ENCODE measurements at regions not wholly inside any gene's neighbourhood (a gene's known extent, or its start where the extent isn't known, plus 50 kb on each side); places are given as distances from the start of the nearest gene placed in this dataset.

DNA sequence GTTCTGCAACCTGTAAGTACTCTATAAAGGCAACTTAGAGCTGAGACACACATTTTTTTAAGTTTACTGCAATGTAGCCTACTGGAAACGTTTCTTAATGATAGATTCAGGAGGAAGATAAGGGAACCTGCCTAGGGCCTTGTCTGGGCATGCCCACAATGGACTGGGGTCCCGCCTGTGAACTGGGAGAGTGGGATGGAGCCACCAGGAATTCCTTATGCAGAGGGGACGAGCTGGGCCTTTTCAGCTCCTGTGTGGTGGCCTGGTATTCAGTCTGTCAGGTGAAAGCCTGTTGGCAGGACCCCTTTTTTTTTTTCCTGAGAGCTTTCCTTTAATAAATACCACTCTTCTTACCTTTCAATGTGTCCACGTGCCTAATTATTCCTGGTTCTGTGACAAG, 384.4 kb upstream of the ZWINT start:
- H3K9ac ChIP-seq (ENCODE audit: control insufficient read depth, insufficient read depth, low read length), result no peak overlapping the region
- no peak overlapping the region for H2AFZ ChIP-seq (ENCODE audit: control insufficient read depth, low read depth, low read length)
- intact Hi-C loops (cut with micrococcal nuclease; ENCODE audit: unreplicated experiment), result no loop called here
- RAD21 ChIA-PET (ENCODE audit: unreplicated experiment), result no interaction called here
- no peak overlapping the region for H3K27ac ChIP-seq (ENCODE audit: control insufficient read depth, insufficient read depth)
- ATAC-seq, result no peak
- no peaks in the 10 kb centered on the region for H3K27me3 ChIP-seq (replicated peaks in 1 of 2; ENCODE audit: control insufficient read depth in 2 of 2, insufficient read depth in 2 of 2, low read length in 1 of 2)
- DNase-seq (ENCODE audit: low read depth, low spot score), result no peak
- CTCF ChIA-PET, result interaction anchor here (1.7 kb wide), 1 partner anchor 10 kb away, joined by 5 read pairs; no protein-coding TSS in a partner anchor
- no peaks in the 10 kb centered on the region for H3K79me2 ChIP-seq (ENCODE audit: control insufficient read depth, insufficient read depth, low read length)
- H3K9me3 ChIP-seq (replicated peaks; ENCODE audit: control insufficient read depth, insufficient read depth, low read length), result no peaks in the 10 kb centered on the region
- no peak for TF ChIP-seq NFIC (IDR thresholded peaks at IDR 0.05; ENCODE audit: low read depth, low read length)
- no peak for TF ChIP-seq CBX5 (IDR thresholded peaks at IDR 0.05; ENCODE audit: low read depth)
- TF ChIP-seq STAT3 (IDR thresholded peaks at IDR 0.05; ENCODE audit: low read depth, low read length), result no peak
- no peak for TF ChIP-seq MTA2 (IDR thresholded peaks at IDR 0.05; ENCODE audit: low read depth)
- TF ChIP-seq, protein P1, sequence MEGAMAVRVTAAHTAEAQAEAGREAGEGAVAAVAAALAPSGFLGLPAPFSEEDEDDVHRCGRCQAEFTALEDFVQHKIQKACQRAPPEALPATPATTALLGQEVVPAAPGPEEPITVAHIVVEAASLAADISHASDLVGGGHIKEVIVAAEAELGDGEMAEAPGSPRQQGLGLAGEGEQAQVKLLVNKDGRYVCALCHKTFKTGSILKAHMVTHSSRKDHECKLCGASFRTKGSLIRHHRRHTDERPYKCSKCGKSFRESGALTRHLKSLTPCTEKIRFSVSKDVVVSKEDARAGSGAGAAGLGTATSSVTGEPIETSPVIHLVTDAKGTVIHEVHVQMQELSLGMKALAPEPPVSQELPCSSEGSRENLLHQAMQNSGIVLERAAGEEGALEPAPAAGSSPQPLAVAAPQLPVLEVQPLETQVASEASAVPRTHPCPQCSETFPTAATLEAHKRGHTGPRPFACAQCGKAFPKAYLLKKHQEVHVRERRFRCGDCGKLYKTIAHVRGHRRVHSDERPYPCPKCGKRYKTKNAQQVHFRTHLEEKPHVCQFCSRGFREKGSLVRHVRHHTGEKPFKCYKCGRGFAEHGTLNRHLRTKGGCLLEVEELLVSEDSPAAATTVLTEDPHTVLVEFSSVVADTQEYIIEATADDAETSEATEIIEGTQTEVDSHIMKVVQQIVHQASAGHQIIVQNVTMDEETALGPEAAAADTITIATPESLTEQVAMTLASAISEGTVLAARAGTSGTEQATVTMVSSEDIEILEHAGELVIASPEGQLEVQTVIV (IDR thresholded peaks at IDR 0.05; ENCODE audit: borderline replicate concordance, partially characterized antibody), result no peak
- TF ChIP-seq USF1 (IDR thresholded peaks at IDR 0.05; ENCODE audit: borderline replicate concordance, extremely low read length, insufficient read depth, low read depth, low read length), result no peak
- TF ChIP-seq BHLHE40 (IDR thresholded peaks at IDR 0.05; ENCODE audit: borderline replicate concordance in 1 of 2, low read depth in 2 of 2, low read length in 1 of 2), result no peak
- TF ChIP-seq MEF2A (IDR thresholded peaks at IDR 0.05; ENCODE audit: insufficient read depth, low read depth, low read length), result no peak
- no peak for TF ChIP-seq FOS (IDR thresholded peaks at IDR 0.05; ENCODE audit: borderline replicate concordance, extremely low read depth, insufficient read length)
- TF ChIP-seq NFXL1 (IDR thresholded peaks at IDR 0.05; ENCODE audit: borderline replicate concordance), result no peak
- TF ChIP-seq GATAD2B (conservative IDR thresholded peaks at IDR 0.05; ENCODE audit: low read depth), result no peak
- TF ChIP-seq NR2C2 (IDR thresholded peaks at IDR 0.05; ENCODE audit: borderline replicate concordance, control insufficient read depth, insufficient read length, low read depth), result no peak
- TF ChIP-seq RCOR1 (conservative IDR thresholded peaks at IDR 0.05; ENCODE audit: low read depth, low read length), result no peak
- TF ChIP-seq, protein P2, sequence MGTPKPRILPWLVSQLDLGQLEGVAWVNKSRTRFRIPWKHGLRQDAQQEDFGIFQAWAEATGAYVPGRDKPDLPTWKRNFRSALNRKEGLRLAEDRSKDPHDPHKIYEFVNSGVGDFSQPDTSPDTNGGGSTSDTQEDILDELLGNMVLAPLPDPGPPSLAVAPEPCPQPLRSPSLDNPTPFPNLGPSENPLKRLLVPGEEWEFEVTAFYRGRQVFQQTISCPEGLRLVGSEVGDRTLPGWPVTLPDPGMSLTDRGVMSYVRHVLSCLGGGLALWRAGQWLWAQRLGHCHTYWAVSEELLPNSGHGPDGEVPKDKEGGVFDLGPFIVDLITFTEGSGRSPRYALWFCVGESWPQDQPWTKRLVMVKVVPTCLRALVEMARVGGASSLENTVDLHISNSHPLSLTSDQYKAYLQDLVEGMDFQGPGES (IDR thresholded peaks at IDR 0.05), result no peak
- TF ChIP-seq SREBF2 (IDR thresholded peaks at IDR 0.05; ENCODE audit: low read length), result no peak
- TF ChIP-seq BCL11A (IDR thresholded peaks at IDR 0.05; ENCODE audit: low read depth, low read length), result no peak
- no peak for TF ChIP-seq ZNF274 (IDR thresholded peaks at IDR 0.05; ENCODE audit: insufficient read depth, insufficient read length)
- TF ChIP-seq MXI1 (IDR thresholded peaks at IDR 0.05; ENCODE audit: low read depth, low read length), result no peak
- TF ChIP-seq IKZF2 (IDR thresholded peaks at IDR 0.05), result no peak
- H4K20me1 ChIP-seq (ENCODE audit: control insufficient read depth, insufficient read depth), result no peaks in the 10 kb centered on the region
- BruUV-seq (replicated peaks), result no TSS peak
- no peak overlapping the region for H3K4me2 ChIP-seq (ENCODE audit: control insufficient read depth, insufficient read depth)
- WGBS (ENCODE audit: insufficient coverage, insufficient replicate concordance, low lambda C conversion rate, missing lambda C conversion rate), result 0% methylated on average over 4 of the region's 4 CpGs
- no peak for FAIRE-seq
- H3K36me3 ChIP-seq (ENCODE audit: control insufficient read depth in 2 of 2, insufficient read depth in 2 of 2, low read length in 1 of 2), result no peaks in the 10 kb centered on the region
- POLR2A ChIA-PET, result interaction anchor here (0.6 kb wide), 1 partner anchor 111 kb away, joined by 4 read pairs; no protein-coding TSS in a partner anchor
- H3K4me1 ChIP-seq (ENCODE audit: control insufficient read depth, insufficient read depth, low read length), result no peaks in the 10 kb centered on the region
- H3K4me3 ChIP-seq, result no peak overlapping the region
- in situ Hi-C loops (cut with MboI), result no loop called here
- SMC1A ChIA-PET (ENCODE audit: uncharacterized antibody, unreplicated experiment), result no interaction called here

Data from GM12878 (cell line).